NCI-H146 (cell line): ENCODE measurements at regions not wholly inside any gene's neighbourhood (a gene's known extent, or its start where the extent isn't known, plus 50 kb on each side); places are given as distances from the start of the nearest gene placed in this dataset.

Source experiments
- DNase-seq: peaks from one replicate; lab custom pipeline; 2025; lab: John Stamatoyannopoulos, UW

DNA sequence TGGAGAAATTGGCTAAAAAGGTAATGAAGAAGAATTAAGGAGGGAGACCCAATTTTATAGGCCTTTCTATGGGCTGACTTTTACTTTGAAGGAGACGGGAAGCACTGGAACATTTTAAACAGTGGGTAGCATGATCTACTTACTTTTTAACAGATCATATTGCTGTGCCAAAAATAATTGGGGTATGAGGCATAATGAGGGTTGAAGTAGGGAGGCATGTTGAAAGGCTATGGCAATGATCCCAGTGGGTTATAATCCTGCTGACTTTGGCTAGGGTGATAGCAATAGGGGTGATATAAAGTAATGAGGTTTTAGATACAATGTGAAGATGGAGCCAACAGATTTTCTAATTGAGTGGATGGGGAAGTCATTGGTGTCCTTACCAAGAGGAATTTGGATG lies 73.2 kb downstream of the GPR37 start:
- no peak for DNase-seq

DNA sequence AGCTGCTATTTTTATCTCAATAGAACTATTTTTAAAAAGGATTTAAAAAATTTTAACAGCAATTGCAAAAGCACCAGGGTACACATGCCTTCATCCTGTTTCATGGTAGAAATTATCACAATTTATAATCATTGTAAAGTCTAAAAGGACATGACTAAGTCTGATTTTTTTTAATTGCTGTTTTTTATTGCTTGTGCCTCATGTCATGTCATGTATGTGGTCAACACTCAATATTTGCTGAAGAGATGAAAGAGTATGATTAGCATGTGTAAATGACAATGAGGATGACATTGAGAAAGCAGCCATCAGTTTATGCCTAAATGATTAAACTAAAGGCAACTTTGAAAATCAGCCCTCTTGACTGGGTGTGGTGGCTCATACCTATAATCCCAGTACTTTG lies 74.8 kb downstream of the GPR37 start:
- no peak for DNase-seq

- no peak for DNase-seq
Measured at GRCh38 chr7:124689931-124690330, 75.7 kb downstream of the GPR37 start.

- no peak for DNase-seq
Measured at GRCh38 chr7:124689523-124689922, 76.1 kb downstream of the GPR37 start.

DNA sequence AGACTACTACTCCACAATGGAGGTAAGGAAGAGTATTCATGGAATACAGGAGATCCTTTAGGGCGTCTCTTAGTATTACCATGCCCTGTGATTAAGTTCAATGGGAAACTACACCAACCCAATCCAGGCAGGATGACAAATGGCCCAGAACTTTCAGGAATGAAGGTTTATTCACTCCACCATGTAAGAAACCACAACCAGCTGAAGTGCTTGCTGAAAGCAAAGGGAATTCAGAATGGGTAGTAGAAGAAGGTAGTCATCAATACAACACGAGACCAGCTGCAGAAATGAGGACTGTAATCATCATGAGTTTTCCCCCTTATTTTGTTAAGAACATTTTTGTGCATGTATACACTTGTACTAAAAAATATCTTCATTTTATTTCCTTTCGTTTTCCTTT lies 76.6 kb downstream of the GPR37 start:
- no peak for DNase-seq

DNA sequence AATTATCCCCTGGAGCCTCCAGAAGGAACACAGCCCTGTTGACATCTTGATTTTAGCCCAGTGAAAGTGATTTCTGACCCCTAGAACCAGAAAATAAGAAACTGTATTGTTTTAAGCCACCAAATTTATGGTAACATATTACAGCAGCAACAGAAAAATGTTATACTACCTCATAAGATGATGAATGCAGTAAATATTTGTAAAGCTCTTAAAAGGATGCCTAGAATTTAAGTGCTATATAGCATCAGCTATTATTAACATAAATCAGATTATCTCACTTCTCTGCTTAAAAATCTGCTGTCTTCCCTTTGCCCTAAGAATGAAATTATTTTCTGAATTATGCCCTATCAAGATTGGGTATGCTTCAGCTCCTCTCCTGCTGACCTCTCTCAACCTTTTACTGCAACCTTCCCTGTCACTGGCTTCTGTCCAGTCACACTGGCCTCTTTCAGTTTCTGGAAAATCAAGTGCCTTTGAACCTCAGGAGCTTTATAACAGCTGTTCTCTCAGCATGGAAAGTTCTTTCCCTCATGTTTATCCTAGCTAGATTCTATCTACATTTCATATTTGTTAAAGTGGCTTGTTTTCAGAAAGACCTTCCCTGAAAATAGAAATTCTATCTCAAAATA lies 78.9 kb downstream of the GPR37 start:
- DNase-seq, result no peak

DNA sequence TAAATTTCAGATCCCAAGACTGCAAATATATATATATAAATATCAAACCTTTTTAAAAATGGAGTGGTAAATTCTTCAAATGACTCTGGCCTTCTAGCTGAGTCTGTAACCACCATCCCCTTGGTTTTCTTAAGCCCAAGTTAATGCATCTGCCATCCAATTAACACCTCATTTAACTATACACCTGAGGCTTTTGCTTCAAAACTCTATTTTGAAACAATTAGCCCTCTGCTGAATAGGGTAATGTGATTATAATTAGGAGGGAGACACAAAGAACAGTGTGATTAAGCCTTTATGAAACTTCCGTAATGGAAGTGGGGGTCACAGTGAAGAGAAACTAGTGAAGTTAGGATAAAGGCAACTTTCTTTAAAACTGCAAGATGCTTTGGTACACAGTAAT lies 83.6 kb downstream of the GPR37 start:
- no peak for DNase-seq

DNA sequence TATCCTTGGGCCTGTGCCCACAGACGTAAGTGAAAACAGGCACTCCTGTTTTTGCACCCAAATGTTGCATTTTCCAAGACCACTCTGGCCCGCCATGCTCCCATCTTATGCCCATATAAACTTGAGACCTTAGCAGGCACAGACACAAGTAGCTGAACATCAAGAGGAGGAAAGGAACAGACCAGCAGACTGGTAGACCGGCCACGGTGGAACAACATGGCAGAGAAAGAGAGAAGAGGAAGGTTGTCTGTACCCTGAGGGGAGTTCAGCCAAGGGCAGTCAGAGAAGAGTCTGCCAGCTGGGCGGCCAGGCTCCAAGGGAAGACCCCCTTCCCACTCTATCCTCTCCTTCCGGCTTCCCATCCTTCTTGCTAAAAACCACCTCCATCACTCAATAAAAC lies 85.3 kb downstream of the GPR37 start:
- no peak for DNase-seq

GRCh38 chr7:124679586-124680225 lies 85.9 kb downstream of the GPR37 start:
- no peak for DNase-seq

DNA sequence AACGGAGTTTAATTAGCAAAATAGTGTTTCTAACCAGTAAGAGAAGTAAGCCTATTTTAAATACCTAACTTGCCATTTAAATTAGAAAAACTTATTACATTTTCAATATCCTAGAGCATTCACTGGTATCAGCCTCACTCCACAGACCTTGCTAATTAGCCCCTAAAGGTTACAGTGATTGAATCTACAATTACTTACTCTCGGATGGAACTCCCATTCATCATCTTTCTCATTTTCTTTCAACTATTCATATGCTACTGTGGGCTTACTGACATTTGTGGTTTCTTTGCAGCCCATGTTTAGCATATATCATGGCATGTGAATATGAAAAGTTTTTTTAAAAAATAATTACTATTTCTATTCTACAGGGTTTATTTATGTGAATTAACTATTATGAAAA lies 86.4 kb downstream of the GPR37 start:
- no peak for DNase-seq

DNA sequence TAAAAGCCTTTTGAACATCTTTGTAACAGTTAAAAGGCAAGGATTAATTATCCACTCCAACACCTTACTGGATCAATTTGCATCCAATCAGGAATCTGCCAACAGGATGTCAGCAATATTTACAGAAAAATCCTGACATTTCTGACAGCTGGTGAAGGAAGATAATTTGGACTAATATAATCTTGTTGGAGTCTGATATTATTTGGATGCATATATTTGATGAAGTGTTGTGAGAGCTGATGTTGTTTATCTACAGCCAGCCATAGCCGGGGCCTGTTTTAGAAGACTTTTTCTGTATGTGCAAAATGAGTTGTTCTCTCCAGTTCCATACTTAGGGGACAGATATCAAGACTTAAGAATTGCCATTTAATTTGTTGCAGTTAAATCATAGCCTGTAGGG lies 91.1 kb downstream of the GPR37 start:
- DNase-seq, result no peak

- DNase-seq, result no peak
Measured at GRCh38 chr7:124672011-124672410, 93.6 kb downstream of the GPR37 start.

- no peak for DNase-seq
Measured at GRCh38 chr7:124667312-124668153, 98.1 kb downstream of the GPR37 start.

DNA sequence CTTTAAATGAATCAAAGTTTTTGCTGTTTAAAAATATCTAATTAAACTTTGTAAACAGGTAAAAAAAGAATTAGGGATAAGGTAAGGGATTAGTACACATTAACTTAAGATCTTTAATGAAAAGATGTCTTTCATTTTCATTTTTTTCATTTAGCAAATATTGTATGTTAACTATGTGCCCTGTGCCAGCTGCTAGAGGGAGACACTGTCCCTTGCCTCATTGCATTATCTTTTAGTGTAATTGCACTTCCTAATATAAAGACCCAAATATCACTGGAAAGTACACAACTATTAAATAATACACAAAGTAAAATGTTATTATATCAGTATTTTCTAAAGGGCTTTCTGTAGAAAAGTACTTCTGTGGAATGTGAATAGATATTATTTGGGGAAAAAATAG lies 102.7 kb downstream of the GPR37 start:
- DNase-seq, result no peak

DNA sequence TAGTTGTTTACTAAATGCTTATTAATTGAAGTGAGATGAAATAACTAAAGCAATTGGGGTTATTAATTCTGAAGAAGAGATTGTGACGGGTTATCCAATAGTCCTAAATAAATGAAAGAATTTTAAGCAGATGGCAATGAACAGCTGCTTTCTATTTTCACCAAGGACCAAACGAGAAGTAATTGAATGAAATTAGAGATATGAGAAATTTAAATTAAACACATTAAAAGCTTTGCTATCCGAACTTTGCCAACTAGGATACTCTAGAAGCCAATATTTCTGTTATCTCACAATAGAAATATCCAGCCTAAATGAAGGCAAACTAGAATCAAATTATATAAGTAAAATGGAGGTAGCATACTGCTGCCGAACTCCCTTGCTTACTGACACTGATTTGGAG lies 103.2 kb downstream of the GPR37 start:
- no peak for DNase-seq

DNA sequence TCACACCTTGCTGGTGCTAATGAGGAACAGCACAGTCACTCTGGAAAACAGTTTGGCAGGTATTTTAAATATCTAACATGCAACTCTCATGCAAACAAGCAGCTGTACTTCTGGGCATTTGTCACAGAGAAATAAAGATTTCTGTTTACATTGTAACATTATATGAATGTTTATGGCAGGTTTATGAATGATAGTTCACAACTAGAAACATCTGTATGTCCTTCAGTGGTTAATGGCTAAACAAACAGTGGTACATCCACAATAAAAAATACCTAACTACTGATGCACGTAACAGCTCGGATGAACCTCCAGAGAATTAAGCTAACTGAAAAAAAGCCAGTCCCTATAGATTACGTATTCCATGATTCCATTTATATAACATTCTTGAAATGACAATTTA lies 109.6 kb downstream of the GPR37 start:
- DNase-seq, result no peak

GRCh38 chr7:124652237-124652636 lies 113.4 kb downstream of the GPR37 start:
- DNase-seq, result no peak

DNA sequence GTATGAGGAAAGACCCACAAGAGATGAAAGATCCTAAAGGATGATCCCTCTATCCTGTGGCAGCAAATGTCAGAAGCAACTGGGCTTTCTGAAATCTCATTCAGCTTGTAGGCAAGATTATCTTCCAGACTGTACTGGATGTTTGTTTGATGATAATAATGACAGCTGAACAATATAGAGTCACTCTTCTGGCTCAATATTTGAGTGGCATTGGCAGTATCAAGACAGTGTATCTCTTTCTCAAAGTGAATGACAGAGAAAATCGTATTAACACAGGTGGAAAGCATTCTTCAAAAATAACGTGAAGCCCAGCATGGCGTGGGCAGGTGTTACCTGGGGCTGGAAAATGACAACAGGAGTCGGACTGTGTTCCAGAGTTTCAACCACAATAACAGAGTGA lies 114.5 kb downstream of the GPR37 start:
- DNase-seq, result no peak

GRCh38 chr7:124649397-124650014 lies 116.1 kb downstream of the GPR37 start:
- no peak for DNase-seq

GRCh38 chr7:124647630-124648306 lies 117.8 kb downstream of the GPR37 start:
- DNase-seq, result no peak

DNA sequence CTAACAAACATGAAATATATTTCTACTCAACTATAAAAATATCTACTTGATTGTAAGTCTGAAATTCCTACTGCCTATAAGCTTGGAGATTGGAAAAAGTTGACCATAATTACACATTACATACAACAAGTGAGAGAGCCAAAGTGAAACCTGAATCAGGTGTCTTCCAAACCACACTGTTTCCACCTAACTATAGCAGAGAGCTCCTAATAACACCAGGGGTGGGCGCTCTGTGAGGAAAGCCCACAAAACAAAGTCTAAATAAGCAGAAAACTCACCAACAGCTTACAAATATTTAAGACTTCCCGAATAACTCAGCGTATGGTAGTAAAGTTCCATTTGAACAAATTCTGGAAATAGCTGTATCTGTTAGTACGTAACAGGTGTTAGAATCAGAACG lies 119.9 kb downstream of the GPR37 start:
- DNase-seq, result no peak

- DNase-seq, result no peak
Measured at GRCh38 chr7:124643311-124643811, 122.2 kb downstream of the GPR37 start.
